ENCODE measurements at regions not wholly inside any gene's neighbourhood (a gene's known extent, or its start where the extent isn't known, plus 50 kb on each side); places are given as distances from the start of the nearest gene placed in this dataset.

DNA sequence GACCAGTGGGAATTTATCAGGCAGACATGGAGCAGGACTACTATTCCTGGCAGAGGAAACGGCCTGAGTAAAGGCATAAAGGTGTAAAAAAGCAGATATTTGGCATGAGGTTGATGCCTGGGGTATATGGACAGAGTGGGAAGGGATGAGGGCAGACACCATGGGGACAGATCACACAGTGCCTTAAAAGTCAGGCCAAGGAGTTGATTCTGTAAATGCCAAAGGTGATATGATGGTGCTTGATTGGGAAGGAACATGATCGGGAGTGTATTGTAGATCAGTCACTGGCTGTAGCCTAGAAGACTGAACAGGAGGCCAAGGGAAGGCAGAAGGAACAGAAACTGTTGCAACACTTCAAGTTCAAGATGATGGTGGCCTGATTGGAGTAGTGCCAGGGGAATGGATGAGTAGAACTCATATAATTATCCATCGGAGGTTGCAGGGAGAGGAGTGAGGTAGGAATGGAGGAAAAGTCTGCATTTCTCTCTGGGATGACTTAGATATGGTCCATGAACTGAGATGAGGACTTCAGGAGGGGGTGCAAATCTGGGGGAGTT is 594.3 kb upstream of the KLF4 start:
- Histone ChIP-seq H3K4me3 (replicated peaks in 1 of 3; ENCODE audit: insufficient read depth in 1 of 3, low read depth in 1 of 3, low read length in 3 of 3) (no peak overlapping the region), H3K27ac (ENCODE audit: insufficient read depth, low read depth, low read length) (no peak overlapping the region), H2AFZ (ENCODE audit: low read depth, low read length) (no peak overlapping the region), H3K36me3 (ENCODE audit: control insufficient read depth in 2 of 2, extremely low read depth in 1 of 2, insufficient read depth in 2 of 2, low read length in 2 of 2) (no peaks in the 10 kb centered on the region), H3K4me2 (ENCODE audit: insufficient read depth, low read length) (no peak overlapping the region), H3K9me1 (replicated peaks; ENCODE audit: control insufficient read depth, extremely low read depth, insufficient read depth, low read length) (no peaks in the 10 kb centered on the region), H3K9ac (replicated peaks; ENCODE audit: extremely low read depth, insufficient read depth, low read length) (no peak overlapping the region), H3K27me3 (ENCODE audit: control insufficient read depth in 2 of 2, insufficient read depth in 2 of 2, low read length in 2 of 2) (no peaks in the 10 kb centered on the region), H4K20me1 (replicated peaks; ENCODE audit: control insufficient read depth, extremely low read depth, insufficient read depth, low read length) (no peaks in the 10 kb centered on the region), H3K4me1 (ENCODE audit: control insufficient read depth, extremely low read depth, insufficient read depth, low read length) (no peaks in the 10 kb centered on the region), H3K9me3 (replicated peaks; ENCODE audit: control insufficient read depth, insufficient read depth, low read length) (no peaks in the 10 kb centered on the region), H3K79me2 (ENCODE audit: control insufficient read depth, insufficient read depth, low read length) (no peaks in the 10 kb centered on the region)
- ChIA-PET CTCF (no interaction called here), POLR2A (no interaction called here)
- FAIRE-seq (no peak), DNase-seq (ENCODE audit: low read depth, low spot score) (no peak)
- no TSS peak for BruUV-seq (replicated peaks)
- intact Hi-C loops (cut with micrococcal nuclease) (no loop called here), dilution Hi-C loops (cut with MboI; ENCODE audit: extremely low pct_ligation_motif_present, low sequenced_read_pairs) (loop anchor here (10.0 kb wide), 1 partner anchor 159 kb away; no protein-coding TSS in a partner anchor)
- no peak for TF ChIP-seq EZH2 (IDR thresholded peaks at IDR 0.05; ENCODE audit: borderline replicate concordance, low read depth, low read length, severe bottlenecking)
- TF ChIP-seq POLR2A (IDR thresholded peaks at IDR 0.05; ENCODE audit: low read depth, low read length), result no peak
- TF ChIP-seq, protein P1, sequence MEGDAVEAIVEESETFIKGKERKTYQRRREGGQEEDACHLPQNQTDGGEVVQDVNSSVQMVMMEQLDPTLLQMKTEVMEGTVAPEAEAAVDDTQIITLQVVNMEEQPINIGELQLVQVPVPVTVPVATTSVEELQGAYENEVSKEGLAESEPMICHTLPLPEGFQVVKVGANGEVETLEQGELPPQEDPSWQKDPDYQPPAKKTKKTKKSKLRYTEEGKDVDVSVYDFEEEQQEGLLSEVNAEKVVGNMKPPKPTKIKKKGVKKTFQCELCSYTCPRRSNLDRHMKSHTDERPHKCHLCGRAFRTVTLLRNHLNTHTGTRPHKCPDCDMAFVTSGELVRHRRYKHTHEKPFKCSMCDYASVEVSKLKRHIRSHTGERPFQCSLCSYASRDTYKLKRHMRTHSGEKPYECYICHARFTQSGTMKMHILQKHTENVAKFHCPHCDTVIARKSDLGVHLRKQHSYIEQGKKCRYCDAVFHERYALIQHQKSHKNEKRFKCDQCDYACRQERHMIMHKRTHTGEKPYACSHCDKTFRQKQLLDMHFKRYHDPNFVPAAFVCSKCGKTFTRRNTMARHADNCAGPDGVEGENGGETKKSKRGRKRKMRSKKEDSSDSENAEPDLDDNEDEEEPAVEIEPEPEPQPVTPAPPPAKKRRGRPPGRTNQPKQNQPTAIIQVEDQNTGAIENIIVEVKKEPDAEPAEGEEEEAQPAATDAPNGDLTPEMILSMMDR (IDR thresholded peaks at IDR 0.05; ENCODE audit: extremely low read depth in 1 of 2, insufficient read depth in 1 of 2, low read depth in 1 of 2, low read length in 2 of 2), result no peak
- no peak for TF ChIP-seq POLR2AphosphoS5 (IDR thresholded peaks at IDR 0.05; ENCODE audit: insufficient read depth, low read depth, low read length)
- no peak for TF ChIP-seq MYC (IDR thresholded peaks at IDR 0.05; ENCODE audit: low read depth, low read length)
- TF ChIP-seq FOS (IDR thresholded peaks at IDR 0.05; ENCODE audit: borderline replicate concordance, insufficient read depth, low read length), result no peak
- TF ChIP-seq, protein P2, sequence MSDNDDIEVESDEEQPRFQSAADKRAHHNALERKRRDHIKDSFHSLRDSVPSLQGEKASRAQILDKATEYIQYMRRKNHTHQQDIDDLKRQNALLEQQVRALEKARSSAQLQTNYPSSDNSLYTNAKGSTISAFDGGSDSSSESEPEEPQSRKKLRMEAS (IDR thresholded peaks at IDR 0.05; ENCODE audit: insufficient read depth, insufficient read length), result no peak
- no peak for TF ChIP-seq JUN (IDR thresholded peaks at IDR 0.05; ENCODE audit: borderline replicate concordance, insufficient read depth, insufficient read length, low read depth)
- no peak for TF ChIP-seq GATA2 (IDR thresholded peaks at IDR 0.05; ENCODE audit: insufficient read depth, insufficient read length, low read depth, low read length)

Data from endothelial cell of umbilical vein (primary cell).